ENCODE measurements at regions not wholly inside any gene's neighbourhood (a gene's known extent, or its start where the extent isn't known, plus 50 kb on each side); places are given as distances from the start of the nearest gene placed in this dataset.

- no peak for DNase-seq
- TF ChIP-seq EZH2phosphoT487 (IDR thresholded peaks at IDR 0.05; ENCODE audit: low read length) (no peak), CTCF (IDR thresholded peaks at IDR 0.05; ENCODE audit: low read length) (no peak), EZH2 (optimal IDR thresholded peaks at IDR 0.05; ENCODE audit: low read depth, low read length) (no peak)
- Histone ChIP-seq H3K9me2 (replicated peaks; ENCODE audit: insufficient read depth, low read length) (no peaks in the 10 kb centered on the region), H3K4me1 (ENCODE audit: low read length) (no peaks in the 10 kb centered on the region), H3K4me2 (ENCODE audit: low read depth, low read length) (no peak overlapping the region), H3K9me3 (replicated peaks; ENCODE audit: insufficient read depth, low read length) (no peaks in the 10 kb centered on the region), H3K4me3 (ENCODE audit: low read length) (no peak overlapping the region), H3K27ac (ENCODE audit: low read length) (no peak overlapping the region), H3K27me3 (replicated peaks; ENCODE audit: insufficient read depth, low read length) (no peaks in the 10 kb centered on the region), H3K9ac (ENCODE audit: low read length) (no peak overlapping the region), H3K36me3 (replicated peaks; ENCODE audit: insufficient read depth, low read length) (no peaks in the 10 kb centered on the region), H3K79me2 (ENCODE audit: low read length) (no peaks in the 10 kb centered on the region), H3F3A (ENCODE audit: insufficient read depth, low read length) (no peaks in the 10 kb centered on the region), H2AFZ (ENCODE audit: low read length) (no peak overlapping the region), H4K20me1 (ENCODE audit: insufficient read depth, low read length) (no peaks in the 10 kb centered on the region)
Measured at GRCh38 chr2:83528767-83529166, 930.3 kb downstream of the SUCLG1 start.

GRCh38 chr2:83522891-83523493 is 936.1 kb downstream of the SUCLG1 start:
- Histone ChIP-seq H3K27ac (ENCODE audit: low read length) (no peak overlapping the region), H3K9me2 (replicated peaks; ENCODE audit: insufficient read depth, low read length) (no peaks in the 10 kb centered on the region), H3K4me2 (ENCODE audit: low read depth, low read length) (no peak overlapping the region), H3K27me3 (replicated peaks; ENCODE audit: insufficient read depth, low read length) (no peaks in the 10 kb centered on the region), H3K9ac (ENCODE audit: low read length) (no peak overlapping the region), H3K4me1 (ENCODE audit: low read length) (no peaks in the 10 kb centered on the region), H3K36me3 (replicated peaks; ENCODE audit: insufficient read depth, low read length) (no peaks in the 10 kb centered on the region), H2AFZ (ENCODE audit: low read length) (no peak overlapping the region), H3K4me3 (ENCODE audit: low read length) (no peak overlapping the region), H4K20me1 (ENCODE audit: insufficient read depth, low read length) (no peaks in the 10 kb centered on the region), H3K79me2 (ENCODE audit: low read length) (no peaks in the 10 kb centered on the region), H3F3A (ENCODE audit: insufficient read depth, low read length) (no peaks in the 10 kb centered on the region), H3K9me3 (replicated peaks; ENCODE audit: insufficient read depth, low read length) (no peaks in the 10 kb centered on the region)
- no peak for TF ChIP-seq EZH2phosphoT487 (IDR thresholded peaks at IDR 0.05; ENCODE audit: low read length)
- TF ChIP-seq CTCF (IDR thresholded peaks at IDR 0.05; ENCODE audit: low read length) = no peak
- TF ChIP-seq EZH2 (optimal IDR thresholded peaks at IDR 0.05; ENCODE audit: low read depth, low read length) = no peak
- DNase-seq = no peak

- Histone ChIP-seq H3F3A (ENCODE audit: insufficient read depth, low read length) (no peaks in the 10 kb centered on the region), H4K20me1 (ENCODE audit: insufficient read depth, low read length) (no peaks in the 10 kb centered on the region), H2AFZ (ENCODE audit: low read length) (no peak overlapping the region), H3K36me3 (replicated peaks; ENCODE audit: insufficient read depth, low read length) (no peaks in the 10 kb centered on the region), H3K9ac (ENCODE audit: low read length) (no peak overlapping the region), H3K4me1 (ENCODE audit: low read length) (no peaks in the 10 kb centered on the region), H3K9me3 (replicated peaks; ENCODE audit: insufficient read depth, low read length) (no peaks in the 10 kb centered on the region), H3K79me2 (ENCODE audit: low read length) (no peaks in the 10 kb centered on the region), H3K9me2 (replicated peaks; ENCODE audit: insufficient read depth, low read length) (no peaks in the 10 kb centered on the region), H3K27me3 (replicated peaks; ENCODE audit: insufficient read depth, low read length) (no peaks in the 10 kb centered on the region), H3K4me2 (ENCODE audit: low read depth, low read length) (no peak overlapping the region), H3K27ac (ENCODE audit: low read length) (no peak overlapping the region), H3K4me3 (ENCODE audit: low read length) (no peak overlapping the region)
- TF ChIP-seq EZH2phosphoT487 (IDR thresholded peaks at IDR 0.05; ENCODE audit: low read length) (no peak), EZH2 (optimal IDR thresholded peaks at IDR 0.05; ENCODE audit: low read depth, low read length) (no peak), CTCF (IDR thresholded peaks at IDR 0.05; ENCODE audit: low read length) (no peak)
- no peak for DNase-seq
Measured at GRCh38 chr2:83517727-83518368, 941.2 kb downstream of the SUCLG1 start.
